ENCODE measurements at regions not wholly inside any gene's neighbourhood (a gene's known extent, or its start where the extent isn't known, plus 50 kb on each side); places are given as distances from the start of the nearest gene placed in this dataset.

DNA sequence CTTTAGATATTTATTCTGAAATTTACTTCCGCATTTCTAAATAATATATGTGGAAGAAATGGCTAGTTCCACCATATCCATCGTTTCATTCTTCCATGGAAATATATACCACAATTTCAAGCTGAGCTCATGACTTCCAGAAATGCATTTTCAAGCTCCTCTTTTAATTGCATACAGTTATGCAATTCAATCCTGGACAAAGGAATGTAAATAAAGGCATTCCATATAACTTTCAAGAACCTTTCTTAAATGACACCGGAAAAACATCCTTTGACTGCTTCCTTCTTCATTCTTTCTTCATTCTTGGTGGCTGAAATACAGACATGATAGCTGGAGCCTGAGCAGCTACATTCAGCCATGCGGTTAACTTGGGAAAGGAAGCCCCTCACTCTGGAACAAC lies 185.2 kb upstream of the GADL1 start:
- Mint-ChIP-seq H3K9me3 (ENCODE audit: unreplicated experiment) (no peaks in the 10 kb centered on the region), H3K27me3 (ENCODE audit: insufficient read depth, unreplicated experiment) (no peaks in the 10 kb centered on the region), H3K27ac (ENCODE audit: unreplicated experiment) (no peak overlapping the region), H3K4me1 (ENCODE audit: low read depth, unreplicated experiment) (peaks cover 8% of the 10 kb centered on the region), H3K36me3 (ENCODE audit: insufficient read depth, unreplicated experiment) (peaks cover 6% of the 10 kb centered on the region), H3K4me3 (ENCODE audit: unreplicated experiment) (no peak overlapping the region)
- CTCF ChIA-PET: no interaction called here
- Histone ChIP-seq H3K4me3 (ENCODE audit: low read depth, low read length) (no peak overlapping the region), H3K36me3 (ENCODE audit: control insufficient read depth, insufficient read depth, low read length) (no peaks in the 10 kb centered on the region), H3K27me3 (replicated peaks; ENCODE audit: control insufficient read depth, insufficient read depth, low read length) (no peaks in the 10 kb centered on the region), H3K4me1 (peaks cover 10% of the 10 kb centered on the region; the same call in 1 of the 2 replicates), H3K9me3 (no peaks in the 10 kb centered on the region; the same call in 1 of the 2 replicates)
- DNase-seq: no peak
- intact Hi-C loops (cut with micrococcal nuclease; ENCODE audit: unreplicated experiment): no loop called here
- POLR2A ChIA-PET: interaction anchor here (0.5 kb wide), 2 partner anchors 59 to 699 kb away, joined by 3 read pairs; no protein-coding TSS in a partner anchor
- TF ChIP-seq, protein P1, sequence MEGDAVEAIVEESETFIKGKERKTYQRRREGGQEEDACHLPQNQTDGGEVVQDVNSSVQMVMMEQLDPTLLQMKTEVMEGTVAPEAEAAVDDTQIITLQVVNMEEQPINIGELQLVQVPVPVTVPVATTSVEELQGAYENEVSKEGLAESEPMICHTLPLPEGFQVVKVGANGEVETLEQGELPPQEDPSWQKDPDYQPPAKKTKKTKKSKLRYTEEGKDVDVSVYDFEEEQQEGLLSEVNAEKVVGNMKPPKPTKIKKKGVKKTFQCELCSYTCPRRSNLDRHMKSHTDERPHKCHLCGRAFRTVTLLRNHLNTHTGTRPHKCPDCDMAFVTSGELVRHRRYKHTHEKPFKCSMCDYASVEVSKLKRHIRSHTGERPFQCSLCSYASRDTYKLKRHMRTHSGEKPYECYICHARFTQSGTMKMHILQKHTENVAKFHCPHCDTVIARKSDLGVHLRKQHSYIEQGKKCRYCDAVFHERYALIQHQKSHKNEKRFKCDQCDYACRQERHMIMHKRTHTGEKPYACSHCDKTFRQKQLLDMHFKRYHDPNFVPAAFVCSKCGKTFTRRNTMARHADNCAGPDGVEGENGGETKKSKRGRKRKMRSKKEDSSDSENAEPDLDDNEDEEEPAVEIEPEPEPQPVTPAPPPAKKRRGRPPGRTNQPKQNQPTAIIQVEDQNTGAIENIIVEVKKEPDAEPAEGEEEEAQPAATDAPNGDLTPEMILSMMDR (IDR thresholded peaks at IDR 0.05; ENCODE audit: insufficient read depth in 1 of 2, low read depth in 1 of 2, low read length in 1 of 2, severe bottlenecking in 1 of 2, unreplicated experiment in 1 of 2): no peak
- BruUV-seq (replicated peaks): no TSS peak

DNA sequence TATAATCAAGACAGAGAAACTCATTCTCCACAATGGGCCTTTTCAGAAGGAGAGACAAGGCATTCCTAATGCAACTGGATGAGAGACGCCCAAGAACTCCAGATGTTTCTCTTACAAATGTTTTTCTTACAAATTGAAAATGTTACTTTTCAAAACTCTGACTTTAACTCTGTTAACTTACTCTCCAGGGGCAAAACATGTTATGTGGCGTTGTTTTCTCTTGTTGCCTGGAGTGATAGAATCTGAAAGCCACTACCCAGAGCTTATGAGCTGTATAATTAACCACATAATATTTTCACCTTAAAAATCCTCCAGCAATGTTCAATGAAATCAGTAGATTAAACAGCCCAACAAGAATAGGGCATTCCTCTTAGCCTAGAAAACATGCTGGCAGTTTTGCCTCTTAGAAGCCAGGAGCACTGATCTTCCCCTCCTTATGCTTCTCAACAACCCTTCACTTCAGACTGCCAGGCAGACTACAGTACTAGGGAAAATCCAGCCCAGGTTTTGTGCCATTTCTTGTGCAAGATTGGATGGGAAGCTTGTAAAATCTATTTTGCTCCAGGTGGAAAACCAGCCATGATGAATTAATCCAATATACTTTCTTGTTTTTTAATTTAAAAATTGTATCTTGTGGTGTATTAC lies 186.7 kb upstream of the GADL1 start:
- intact Hi-C loops (cut with micrococcal nuclease; ENCODE audit: unreplicated experiment): no loop called here
- ChIA-PET CTCF (no interaction called here), POLR2A (no interaction called here)
- H3K36me3 ChIP-seq (ENCODE audit: control insufficient read depth, insufficient read depth, low read length): no peaks in the 10 kb centered on the region
- TF ChIP-seq, protein P1 (IDR thresholded peaks at IDR 0.05; ENCODE audit: insufficient read depth in 1 of 2, low read depth in 1 of 2, low read length in 1 of 2, severe bottlenecking in 1 of 2, unreplicated experiment in 1 of 2): no peak
- Mint-ChIP-seq H3K36me3 (ENCODE audit: insufficient read depth, unreplicated experiment) (peaks cover 6% of the 10 kb centered on the region), H3K27ac (ENCODE audit: unreplicated experiment) (no peak overlapping the region), H3K4me3 (ENCODE audit: unreplicated experiment) (no peak overlapping the region), H3K27me3 (ENCODE audit: insufficient read depth, unreplicated experiment) (no peaks in the 10 kb centered on the region), H3K9me3 (ENCODE audit: unreplicated experiment) (no peaks in the 10 kb centered on the region), H3K4me1 (ENCODE audit: low read depth, unreplicated experiment) (peaks cover 8% of the 10 kb centered on the region)
- H3K4me1 ChIP-seq: peaks cover 10% of the 10 kb centered on the region; the same call in 1 of the 2 replicates
- no TSS peak for BruUV-seq (replicated peaks)
- DNase-seq: no peak
- H3K9me3 ChIP-seq: no peaks in the 10 kb centered on the region; the same call in 1 of the 2 replicates
- H3K27me3 ChIP-seq (replicated peaks; ENCODE audit: control insufficient read depth, insufficient read depth, low read length): no peaks in the 10 kb centered on the region
- H3K4me3 ChIP-seq (ENCODE audit: low read depth, low read length): no peak overlapping the region

DNA sequence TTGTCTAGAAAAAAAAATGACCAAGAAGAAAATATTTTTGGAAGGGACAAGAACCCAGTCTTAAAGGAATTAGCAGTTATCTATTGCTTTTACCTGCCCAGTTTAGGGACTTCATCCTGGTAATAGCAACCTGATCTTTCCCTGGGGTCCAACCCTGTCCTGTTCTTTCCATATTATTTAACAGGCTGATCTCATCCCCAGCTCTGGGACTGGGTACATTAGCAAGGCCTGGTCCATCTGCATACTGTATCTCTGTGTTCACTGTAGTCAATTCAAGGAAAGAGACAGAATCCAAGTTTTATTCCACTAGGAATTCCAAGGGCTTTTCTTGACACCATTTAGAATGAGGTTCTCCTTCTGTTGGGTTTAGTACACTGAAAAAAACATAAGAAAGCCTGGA lies 191.7 kb upstream of the GADL1 start:
- no peak overlapping the region for H3K4me3 ChIP-seq (ENCODE audit: low read depth, low read length)
- ChIA-PET POLR2A (no interaction called here), CTCF (no interaction called here)
- no peak for DNase-seq
- TF ChIP-seq, protein P1 (IDR thresholded peaks at IDR 0.05; ENCODE audit: insufficient read depth in 1 of 2, low read depth in 1 of 2, low read length in 1 of 2, severe bottlenecking in 1 of 2, unreplicated experiment in 1 of 2): no peak
- no peaks in the 10 kb centered on the region for H3K9me3 Mint-ChIP-seq (ENCODE audit: unreplicated experiment)
- peaks cover 6% of the 10 kb centered on the region for H3K36me3 Mint-ChIP-seq (ENCODE audit: insufficient read depth, unreplicated experiment)
- no peaks in the 10 kb centered on the region for H3K4me1 Mint-ChIP-seq (ENCODE audit: low read depth, unreplicated experiment)
- no peaks in the 10 kb centered on the region for H3K36me3 ChIP-seq (ENCODE audit: control insufficient read depth, insufficient read depth, low read length)
- intact Hi-C loops (cut with micrococcal nuclease; ENCODE audit: unreplicated experiment): no loop called here
- no peak overlapping the region for H3K27ac Mint-ChIP-seq (ENCODE audit: unreplicated experiment)
- no peaks in the 10 kb centered on the region; the same call in 1 of the 2 replicates for H3K9me3 ChIP-seq
- BruUV-seq (replicated peaks): no TSS peak
- no peaks in the 10 kb centered on the region for H3K27me3 ChIP-seq (replicated peaks; ENCODE audit: control insufficient read depth, insufficient read depth, low read length)
- no peak overlapping the region for H3K4me3 Mint-ChIP-seq (ENCODE audit: unreplicated experiment)
- no peaks in the 10 kb centered on the region for H3K4me1 ChIP-seq
- H3K27me3 Mint-ChIP-seq (ENCODE audit: insufficient read depth, unreplicated experiment): no peaks in the 10 kb centered on the region
